ENCODE measurements at regions not wholly inside any gene's neighbourhood (a gene's known extent, or its start where the extent isn't known, plus 50 kb on each side); places are given as distances from the start of the nearest gene placed in this dataset.
"Not testable (repeated sequence)": the region's sequence is repeated elsewhere in the genome, so short reads cannot be mapped to it uniquely, and the experiment has no call there.

DNA sequence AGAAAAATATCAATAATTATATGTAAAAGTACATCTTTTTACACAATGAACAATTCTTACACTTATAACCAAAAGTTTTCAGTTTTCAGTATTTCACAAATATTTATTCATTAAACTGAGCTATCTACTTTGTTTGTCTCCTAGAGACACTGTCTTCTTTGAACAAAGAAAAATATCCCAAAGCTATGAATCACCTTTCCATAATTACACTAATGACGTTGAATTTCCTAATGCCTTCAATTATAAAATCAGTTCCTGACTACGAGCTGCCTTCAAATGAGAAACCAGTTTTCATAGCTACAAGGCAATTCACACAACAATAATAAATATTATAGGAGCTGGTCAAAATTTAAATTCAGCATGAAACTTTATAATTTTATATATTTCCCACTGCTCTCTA is 201.8 kb upstream of the BRINP3 start:
- no peak for DNase-seq

DNA sequence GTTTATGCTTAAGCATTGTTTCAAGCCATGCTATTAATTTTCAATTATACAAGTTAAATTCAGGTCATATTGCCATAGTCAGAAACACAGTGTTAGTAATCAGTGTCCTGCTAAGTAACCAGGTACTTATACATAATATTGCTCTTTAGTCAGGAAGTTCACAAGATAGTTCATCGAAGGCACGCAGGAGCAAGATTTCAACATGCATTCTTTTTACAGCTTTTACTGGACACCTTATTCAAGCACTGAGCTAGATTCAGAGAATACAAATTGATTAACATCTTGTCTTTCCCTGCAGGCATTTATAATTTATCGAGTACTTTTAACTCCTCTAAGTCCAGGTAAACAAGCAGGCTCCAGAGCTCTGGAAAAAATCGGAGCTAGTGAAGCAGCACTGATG is 202.3 kb upstream of the BRINP3 start:
- no peak for DNase-seq

DNA sequence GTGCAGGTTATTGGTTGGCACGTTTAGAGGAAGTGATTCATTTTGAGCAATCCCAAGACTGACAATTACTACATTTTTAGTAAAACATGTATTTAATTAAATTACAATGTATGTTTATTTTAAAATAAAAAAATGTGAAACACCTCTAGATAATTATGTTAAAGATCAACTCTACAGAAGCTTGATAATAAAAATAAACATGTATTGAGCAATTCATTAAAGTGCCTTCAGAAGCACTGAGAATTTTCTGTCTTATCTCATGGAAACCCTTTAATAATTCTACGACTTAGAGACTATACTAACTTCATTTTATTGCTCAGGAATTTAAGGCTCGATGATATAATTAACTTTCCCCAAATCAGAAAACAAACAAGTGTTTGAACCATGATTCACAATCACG is 208.0 kb upstream of the BRINP3 start:
- no peak for DNase-seq

DNA sequence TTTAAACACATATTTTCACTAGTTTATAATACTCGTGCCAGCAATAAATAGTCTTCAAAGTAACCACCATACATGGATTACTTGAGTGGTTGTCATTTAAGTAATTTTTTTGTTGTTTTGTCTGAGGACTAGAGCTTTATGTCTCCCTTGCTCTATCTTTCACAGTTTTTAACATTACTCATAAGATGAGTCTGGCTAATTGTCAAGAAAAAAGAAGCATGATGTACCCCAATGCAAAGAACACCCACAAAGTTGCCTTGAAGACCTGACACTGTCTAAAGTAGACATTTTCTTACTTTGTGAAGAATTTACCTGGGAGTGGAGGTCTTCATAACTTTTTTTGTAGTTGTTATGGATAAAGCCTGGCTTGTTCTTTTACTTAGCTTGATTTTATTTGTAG is 210.4 kb upstream of the BRINP3 start:
- no peak for DNase-seq

DNA sequence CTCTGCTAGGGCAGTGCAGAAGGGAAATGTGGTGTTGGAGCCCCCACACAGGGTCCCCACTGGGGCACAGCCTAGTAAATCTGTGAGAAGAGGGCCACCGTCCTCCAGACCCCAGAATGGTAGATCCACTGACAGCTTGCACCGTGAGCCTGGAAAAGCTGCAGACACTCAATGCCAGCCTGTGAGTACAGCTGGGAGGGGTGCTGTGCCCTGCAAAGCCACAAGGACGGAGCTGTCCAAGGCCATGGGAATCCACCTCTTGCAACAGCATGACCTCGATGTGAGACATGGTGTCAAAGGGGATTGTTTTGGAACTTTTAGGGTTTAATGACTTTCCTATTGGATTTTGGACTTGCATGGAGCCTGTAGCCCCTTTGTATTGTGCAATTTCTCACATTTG is 220.8 kb upstream of the BRINP3 start:
- DNase-seq, result not testable (repeated sequence)

DNA sequence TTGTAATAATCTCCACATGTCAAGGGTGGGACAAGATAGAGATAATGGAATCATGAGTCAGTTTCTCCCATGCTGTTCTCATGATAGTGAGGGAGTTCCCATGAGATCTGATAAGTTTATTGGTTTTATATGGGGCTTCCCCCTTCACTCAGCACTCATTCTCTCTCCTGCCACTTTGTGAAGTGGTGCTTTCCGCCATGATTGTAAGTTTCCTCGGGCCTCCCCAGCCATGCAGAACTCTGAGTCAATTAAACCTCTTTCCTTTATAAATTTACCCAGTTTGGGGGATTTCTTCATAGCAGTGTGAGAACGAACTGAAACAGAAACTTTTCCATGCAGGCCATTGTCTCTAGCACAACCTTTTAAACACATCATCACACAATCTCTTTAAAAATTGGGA is 221.5 kb upstream of the BRINP3 start:
- DNase-seq, result no peak

DNA sequence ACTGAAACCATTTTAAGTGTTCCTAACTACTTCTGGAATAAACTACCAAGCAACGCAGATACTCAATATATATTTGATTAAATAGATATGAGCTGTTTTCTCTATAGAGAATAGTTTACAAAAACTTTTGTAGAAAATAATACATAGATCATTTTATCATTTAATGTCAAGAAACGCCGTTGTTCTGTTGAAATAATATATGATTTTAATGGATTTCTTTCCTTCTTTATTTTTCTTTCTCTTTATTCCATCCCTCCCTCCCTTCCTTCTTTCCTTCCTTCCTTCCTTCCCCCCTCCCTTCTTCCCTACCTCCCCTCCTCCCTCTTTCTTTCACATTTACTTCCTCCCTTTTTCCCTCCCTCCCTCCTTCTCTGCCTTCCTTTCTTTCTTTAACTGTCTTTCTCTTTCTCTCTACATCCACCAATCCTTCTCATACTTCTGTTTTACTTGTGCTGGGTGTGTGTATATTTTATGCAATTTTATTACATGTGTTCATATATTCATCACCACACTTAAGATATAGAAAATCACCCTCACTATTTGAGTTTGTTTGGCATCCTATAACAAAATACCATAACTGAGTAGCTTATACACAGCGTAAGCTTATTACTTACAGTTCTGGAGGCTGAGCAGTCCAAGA is 230.9 kb upstream of the BRINP3 start:
- DNase-seq, result no peak

DNA sequence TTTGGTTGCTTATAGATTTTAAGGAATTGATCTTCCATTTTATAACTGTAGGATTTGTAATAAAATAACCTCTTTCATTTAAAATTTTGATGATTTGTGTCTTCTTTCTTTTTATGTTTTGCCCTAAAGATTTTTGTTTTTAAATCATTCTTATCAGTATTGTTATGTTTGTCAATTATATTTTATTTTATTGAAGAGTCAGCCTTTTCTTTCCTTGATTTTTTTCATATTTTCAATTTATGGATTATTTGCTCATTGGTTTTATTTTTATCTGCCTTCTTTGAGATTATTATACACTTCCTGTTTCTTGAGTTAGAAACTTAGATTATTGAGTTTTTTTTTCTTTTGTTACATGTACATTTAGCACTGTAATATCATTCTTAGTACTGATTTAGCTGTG is 233.4 kb upstream of the BRINP3 start:
- no peak for DNase-seq

DNA sequence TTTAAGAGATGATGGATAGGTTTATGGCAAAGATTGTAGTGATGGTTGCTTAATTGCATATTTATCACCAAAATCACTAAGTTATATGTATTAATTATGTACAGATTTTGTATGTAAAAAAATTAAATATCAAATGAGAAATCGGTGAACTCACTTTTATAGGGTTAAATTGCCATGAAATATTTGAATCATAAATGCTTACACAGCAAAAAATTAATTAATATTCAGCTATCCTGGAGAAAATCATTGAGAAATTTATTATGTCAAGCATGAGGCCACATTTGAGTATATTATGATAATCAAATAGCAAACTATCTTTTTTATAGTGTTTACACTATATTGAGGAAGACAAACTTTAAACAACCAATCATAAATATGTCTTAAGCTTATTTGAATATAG is 239.4 kb upstream of the BRINP3 start:
- no peak for DNase-seq

DNA sequence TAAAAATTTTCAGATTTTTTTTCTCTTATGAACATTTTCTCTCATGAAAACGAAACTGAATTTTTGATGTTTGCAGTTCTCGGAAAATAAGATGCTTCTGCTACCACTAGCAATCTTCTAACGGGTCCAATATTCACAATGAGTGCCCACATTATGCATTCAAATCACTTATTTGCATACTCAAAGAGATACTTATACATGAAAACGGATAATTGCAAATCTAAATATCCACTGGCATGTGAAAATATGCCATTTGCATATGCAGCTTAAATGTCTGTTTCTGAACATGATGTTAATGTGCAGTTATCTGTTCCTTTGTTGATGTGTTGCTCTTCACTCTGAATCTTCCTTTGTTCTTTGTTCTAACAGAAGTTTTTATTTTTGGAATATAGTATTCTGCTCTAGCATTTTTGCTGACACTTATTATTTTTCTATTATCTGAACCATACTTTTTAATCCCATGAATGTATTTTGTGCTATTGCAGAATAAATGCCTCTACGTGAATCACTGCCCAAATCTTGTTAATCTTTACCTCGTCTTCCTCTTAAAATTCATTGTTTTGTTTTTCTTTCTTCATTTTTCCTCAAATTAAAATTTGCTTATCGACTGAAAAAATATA is 259.4 kb upstream of the BRINP3 start:
- no peak for DNase-seq

DNA sequence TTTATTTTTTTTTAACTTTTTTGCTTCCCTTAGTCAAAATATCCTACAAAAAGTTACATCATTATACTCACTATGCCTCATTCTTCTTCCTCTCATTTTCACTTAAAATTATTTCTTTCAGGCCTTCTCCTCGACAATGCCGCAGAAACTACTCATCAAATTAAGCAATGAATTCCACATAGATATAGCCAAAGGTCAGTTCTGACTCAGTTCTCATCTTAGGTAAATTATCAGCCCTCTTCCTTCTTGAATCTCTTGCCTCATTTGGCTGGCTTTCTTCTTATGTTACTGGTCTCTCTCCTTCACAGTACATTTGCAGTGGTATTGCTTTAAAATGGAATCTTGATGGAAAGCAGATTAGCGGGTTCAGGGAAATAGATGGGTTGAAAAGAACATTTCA is 260.7 kb upstream of the BRINP3 start:
- DNase-seq, result no peak

DNA sequence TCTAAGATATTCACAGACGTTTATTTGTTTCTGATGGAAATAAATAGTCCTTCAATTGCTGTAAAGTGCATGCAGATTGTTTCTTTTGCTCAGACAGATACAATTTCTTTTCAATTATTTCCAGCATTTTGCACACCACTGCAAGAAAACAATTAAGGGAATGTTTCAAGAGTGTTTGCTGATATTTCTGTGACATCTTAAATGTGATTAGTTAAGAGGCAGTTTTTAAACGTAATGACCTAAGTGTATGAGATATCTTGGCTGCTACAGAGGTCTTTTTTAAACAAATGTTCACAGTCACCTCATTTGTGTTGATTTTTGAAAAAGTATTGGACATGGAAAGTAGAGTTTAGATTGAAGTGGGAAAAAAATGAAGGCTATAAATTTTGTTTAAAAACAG is 262.3 kb upstream of the BRINP3 start:
- DNase-seq, result no peak

DNA sequence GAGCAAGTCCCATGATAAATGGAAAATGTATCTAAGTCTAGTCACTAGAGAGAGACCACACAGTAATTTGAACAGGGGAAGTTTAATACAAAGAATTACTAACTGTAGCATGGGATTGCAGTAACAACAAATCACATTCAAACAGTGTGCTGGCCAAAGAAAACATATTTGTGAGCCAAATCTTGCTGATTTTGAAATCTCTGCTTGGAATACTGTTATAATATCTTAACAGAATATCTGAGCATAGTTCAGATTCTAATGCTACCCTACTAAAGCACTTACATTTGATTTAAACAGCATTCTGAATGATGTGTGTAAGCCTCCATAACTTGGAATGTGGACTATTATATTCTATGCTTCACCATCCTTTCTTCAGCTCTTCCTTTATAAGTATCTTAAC is 270.0 kb upstream of the BRINP3 start:
- no peak for DNase-seq

DNA sequence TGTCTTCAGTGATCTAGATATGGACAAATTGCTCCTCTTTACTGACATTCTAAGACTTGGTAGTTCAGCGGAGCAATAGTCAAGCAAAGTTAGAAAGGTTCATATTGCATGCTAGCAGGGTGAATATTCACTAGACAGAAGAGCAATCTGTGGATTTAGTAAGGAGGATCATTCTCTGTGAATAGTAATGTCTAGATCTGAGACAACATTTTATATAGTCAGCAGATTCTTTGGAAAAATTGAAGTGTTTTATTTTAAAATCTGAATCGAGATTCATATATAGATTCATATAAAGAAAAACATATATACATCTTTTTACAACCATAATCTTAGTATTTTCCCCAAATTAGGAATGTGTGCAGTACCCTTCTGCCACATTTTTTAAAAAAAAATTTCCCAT is 274.5 kb upstream of the BRINP3 start:
- DNase-seq, result no peak

DNA sequence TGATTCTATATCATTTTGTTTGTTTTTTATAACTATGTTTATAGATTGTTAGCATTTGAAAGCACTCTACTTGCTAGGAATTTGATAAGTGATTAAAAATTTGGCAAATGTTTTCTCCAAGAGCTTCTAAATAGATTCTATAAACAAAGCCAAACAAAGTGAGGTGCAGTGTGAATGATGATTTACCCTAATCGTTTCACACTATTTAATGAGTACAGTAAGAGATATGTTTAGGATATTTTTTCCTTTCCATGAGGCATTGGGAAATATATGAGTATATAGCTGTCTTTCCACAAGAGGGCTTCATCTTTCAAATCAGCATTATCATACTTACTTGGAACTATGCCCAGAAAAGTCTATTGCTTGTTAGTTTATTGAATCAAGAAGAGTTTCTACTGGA is 277.0 kb upstream of the BRINP3 start:
- DNase-seq, result peak; percentile 62

DNA sequence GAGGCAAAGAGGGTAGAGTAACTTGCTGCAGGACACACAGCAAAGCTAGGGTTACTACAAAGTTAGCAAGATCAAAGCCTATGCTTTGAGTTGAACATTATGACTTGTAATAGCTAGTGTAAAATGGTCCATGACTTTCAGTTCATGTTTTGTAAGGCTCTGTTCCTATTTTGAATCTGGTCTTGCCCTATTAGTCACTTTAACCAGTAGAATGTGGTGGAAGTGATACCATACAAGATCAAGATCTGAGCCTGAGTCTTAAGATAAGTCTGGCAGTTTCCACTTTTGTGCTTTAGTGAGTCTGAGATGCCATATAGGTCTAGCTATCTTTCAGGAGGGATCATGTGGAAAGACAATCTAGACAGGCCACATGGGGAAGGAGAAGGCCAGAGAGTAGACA is 282.1 kb upstream of the BRINP3 start:
- no peak for DNase-seq

DNA sequence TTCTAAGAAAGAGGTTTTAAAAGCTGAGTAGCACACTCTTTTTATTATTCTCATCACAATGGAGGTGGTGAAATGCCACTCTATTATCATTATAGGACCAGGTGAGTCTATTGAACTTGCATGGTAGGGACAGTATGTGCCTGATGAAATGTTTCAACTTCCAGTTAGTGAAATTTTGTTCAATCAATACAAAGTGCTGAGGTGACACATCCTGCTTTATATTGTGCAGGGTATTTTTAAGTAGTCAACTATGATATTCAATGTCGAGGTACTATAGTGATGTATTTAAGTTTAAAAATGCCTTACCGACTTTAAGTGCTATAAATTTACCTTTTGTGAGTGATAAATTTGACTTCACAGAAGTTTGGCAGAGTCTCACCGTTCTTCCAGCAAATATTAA is 284.7 kb upstream of the BRINP3 start:
- no peak for DNase-seq

DNA sequence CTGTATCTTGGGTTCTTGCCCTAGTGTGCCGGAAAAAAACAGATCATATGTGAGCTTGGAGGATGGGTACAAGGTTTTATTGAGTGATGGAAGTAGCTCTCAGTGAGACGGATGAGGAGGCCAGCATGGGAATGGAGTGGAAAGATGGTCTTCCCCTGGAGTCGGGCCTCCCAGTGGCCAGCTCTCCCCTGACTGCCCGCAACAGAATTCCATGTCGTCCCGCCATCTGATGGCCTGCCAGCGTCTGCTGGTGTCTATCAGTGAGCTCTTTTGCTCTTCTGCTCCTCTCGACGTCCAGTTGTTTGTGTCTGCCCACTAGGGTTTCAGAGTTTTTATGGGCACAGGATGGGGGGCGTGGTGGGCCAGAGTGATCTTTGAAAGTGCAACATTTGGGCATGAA is 315.2 kb upstream of the BRINP3 start:
- DNase-seq, result no peak

DNA sequence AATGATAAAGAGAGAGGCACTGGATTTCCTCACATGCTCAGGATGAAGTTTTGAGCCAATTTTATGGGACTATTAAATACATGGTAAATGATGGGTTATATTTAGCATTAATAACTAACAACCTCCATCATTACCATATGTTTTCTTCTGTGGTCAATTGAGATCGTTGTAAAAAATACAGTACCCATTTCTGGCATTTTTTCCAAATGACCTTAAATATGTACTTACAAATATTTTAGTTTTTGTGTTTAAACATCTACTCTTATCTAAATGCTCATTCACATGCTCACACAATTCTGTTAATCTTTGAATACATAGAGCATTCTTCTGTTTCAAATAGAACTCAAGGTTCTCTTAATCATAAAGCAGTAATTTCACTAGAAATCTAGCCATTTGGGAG is 330.0 kb upstream of the BRINP3 start:
- no peak for DNase-seq

DNA sequence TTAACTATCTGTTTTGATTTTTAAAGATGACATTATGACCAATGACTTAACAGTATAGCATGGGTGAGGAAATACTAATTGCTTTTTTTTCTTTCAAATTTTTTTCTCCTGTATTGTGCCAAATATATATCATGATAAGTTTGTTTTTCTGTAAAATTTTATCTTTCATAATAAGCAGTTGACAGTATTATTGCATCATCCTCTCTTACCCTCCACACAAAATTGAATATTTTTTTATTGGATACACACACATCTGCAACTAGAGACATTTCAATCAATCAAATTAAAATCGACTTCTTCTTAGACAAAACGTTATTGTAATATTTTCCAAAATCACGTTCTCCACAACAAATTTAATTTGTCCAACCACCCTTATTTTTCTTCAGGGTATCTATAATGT is 330.4 kb upstream of the BRINP3 start:
- no peak for DNase-seq

DNA sequence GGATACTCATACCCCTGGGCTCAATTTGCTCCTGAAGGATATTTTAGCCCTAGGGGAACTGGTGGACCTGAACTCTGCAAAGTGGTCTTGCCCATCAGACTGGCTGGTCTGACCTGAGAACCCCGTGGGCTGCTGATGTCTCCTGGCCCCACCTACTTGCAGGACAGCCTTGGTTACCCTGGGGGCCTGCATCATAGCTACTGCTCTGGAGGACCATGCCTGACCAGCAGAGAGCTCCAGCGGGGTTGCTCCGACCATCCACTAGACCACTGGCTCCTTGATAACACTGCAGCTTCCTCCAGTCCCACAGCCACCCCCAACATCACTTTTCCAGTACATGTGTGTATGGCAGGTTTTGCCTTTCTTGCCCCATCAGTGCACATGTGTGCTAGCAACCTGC is 331.6 kb upstream of the BRINP3 start:
- DNase-seq, result no peak

DNA sequence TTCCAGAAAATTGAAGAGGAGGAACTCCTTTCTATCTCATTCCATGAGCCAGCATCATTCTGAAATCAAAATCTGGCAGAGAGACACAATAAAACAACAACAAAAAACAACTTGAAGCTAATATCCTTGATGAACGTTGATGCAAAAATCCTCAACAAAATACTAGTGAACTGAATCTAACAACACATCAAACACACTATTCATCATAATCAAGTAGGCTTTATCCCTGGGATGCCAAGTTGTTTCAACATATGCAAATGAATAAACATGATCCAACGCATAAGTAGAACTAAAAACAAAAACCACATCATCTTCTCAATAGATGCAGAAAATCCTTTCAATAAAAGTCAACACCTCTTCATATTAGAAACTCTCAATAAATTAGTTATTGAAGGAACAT is 335.3 kb upstream of the BRINP3 start:
- DNase-seq, result no peak

DNA sequence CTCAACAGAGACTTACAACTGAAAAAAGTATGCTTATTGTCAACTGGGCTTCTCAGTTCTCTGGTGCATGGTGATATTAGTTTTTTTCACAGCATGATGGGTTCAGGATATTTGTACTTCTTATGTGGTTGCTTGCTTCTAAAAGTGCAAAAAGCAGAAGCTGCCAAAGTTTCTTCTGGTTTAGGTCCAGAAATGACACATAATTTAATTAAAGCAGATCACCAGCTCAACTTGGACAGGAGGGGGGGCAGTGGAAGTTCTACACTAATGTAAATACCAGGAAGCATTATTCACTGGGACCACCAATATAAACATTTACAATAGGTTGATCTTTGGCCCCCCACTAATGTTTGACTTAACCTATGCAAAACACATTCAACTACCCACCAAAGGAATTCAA is 354.8 kb upstream of the BRINP3 start:
- DNase-seq, result no peak

DNA sequence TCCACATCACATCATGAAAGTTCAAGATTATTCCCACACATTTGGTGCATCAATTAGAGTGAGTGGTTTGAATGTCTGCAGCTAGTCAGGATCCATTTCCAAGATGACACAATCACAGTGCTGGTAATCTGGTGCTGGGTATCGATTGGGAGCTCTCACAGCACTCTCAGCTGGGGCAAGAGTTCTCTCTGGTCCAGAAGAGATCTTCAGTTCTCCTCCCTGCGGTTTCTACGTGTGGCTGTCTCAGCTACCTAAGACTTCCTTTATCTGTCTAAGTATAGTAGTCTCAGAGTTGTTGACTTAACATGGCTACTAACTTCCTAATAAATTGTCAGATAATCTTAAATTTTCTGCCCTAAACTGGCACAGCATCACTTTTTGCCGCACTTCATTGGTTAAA is 358.0 kb upstream of the BRINP3 start:
- no peak for DNase-seq

DNA sequence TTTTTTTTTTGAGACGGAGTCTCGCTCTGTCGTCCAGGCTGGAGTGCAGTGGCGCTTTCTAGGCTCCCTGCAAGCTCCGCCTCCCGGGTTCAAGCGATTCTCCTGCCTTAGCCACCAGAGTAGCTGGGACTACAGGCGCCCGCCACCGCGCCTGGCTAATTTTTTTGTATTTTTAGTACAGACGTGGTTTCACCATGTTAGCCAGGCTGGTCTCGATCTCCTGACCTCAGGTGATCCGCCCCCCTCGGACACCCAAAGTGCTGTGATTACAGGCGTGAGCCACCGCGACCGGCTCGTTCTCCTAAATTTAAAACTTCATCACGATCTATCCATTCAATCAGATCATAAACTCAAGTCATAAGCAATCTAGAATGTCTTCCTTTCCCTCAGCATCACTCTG is 359.5 kb upstream of the BRINP3 start:
- not testable (repeated sequence) for DNase-seq

DNA sequence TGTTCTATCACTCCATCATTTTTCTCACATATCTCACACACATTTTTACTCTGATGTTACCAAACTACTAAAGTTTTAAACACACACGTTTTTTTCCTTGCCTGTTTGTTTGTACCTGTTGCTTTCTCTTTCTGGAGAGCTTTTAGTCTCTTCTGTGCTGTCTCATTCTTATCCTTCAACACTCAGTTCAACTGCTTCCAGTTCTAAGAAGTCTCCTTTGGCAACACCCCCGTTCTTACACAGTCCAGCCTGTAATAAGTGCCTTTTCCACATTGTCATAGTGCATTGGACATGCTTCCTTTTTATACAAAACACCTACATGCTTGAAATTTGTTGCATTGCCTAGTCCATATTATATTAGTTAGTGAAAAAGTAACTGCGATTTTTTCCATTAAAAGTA is 360.2 kb upstream of the BRINP3 start:
- DNase-seq, result no peak

Measured in NCI-H2081 treated with DMSO at 0.1 percent for 48 hours (cell line).